IPS DF 4.7 (cell line): ENCODE measurements at regions not wholly inside any gene's neighbourhood (a gene's known extent, or its start where the extent isn't known, plus 50 kb on each side); places are given as distances from the start of the nearest gene placed in this dataset.
"Not testable (repeated sequence)": the region's sequence is repeated elsewhere in the genome, so short reads cannot be mapped to it uniquely, and the experiment has no call there.

Experiments used
- DNase-seq: peaks from one replicate; pipeline ENCODE4 v3.0.0-alpha.2; 2013; ENCODE audit warnings: low spot score; ENCODE audit errors: extremely low read depth

DNA sequence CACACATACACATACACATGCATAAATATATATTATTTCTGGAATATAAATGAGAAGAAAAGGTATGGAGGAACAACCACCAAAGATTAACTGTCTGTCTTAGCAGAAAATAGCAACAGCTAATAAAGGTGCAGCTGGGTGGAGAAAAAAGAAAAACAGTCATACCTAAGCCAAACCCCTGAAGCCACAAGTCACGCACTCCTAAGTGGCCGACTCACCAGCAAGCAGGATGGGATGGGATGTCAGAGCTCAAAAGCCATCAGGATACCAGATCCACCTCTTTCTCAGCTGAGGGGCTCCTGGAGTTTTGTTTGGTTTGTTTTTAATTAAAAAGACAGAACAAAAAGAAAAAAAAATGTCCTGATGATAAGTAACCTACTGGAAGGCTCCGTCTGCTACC, 64.7 kb upstream of the HIVEP3 start:
- no peak for DNase-seq

DNA sequence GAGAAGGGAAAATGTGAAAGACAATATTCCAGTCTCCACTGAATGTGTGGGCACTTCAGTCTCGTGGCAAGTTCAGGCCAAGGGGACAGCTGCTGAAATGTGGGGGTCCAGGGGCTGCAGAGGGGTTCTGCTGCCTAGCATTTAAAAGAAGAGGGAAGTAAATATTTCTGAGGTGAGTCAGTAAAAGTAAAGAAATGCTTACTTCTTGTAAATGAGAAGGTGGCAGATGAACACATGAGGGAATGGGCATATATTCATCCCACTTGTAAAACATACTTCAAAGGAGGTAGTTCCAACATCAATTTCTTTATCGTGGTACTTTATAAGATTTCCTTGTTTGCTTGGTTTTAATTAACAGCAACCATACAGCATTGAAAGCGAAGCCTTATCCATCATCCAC, 63.1 kb upstream of the HIVEP3 start:
- DNase-seq = no peak

DNA sequence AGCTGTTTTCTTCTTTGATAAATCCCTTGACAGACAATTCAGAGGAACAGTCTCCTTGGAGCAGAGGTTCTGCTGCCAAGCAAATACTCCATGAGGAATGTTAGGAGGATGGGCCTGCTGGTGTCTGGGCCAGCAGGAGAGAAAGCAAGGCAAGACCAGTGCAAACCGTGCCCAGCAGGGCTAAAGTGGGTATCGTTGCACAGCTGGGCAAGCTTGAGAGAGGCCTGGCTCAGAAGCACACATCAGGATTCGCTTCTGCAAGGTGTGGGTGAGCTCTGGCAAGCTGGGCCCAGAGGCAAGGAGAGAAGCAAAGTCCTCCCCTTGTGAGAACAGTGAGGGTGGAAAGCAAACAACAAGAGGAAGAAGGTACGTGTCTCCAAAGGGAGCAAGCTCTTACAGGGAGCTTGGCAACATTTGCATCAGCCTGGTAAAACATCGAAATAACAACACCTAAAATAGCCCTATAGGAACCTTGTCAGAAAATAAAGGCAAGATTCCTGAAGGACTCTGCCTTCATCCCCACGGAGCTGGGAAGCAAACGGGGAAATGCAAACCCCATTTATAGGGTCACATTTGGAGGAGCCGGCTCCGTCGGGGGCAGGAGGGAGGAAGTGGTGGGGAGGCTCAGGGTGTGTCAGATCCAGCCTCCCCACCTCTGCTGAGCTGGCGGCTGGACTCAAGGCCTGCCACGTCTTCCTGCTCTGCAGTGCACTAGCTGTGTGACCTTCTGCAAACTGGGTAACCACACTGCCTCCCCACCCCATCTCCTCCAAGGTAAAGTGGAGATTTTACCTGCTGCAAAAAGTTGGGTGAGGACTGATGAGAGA, 62.3 kb upstream of the HIVEP3 start:
- DNase-seq = no peak

DNA sequence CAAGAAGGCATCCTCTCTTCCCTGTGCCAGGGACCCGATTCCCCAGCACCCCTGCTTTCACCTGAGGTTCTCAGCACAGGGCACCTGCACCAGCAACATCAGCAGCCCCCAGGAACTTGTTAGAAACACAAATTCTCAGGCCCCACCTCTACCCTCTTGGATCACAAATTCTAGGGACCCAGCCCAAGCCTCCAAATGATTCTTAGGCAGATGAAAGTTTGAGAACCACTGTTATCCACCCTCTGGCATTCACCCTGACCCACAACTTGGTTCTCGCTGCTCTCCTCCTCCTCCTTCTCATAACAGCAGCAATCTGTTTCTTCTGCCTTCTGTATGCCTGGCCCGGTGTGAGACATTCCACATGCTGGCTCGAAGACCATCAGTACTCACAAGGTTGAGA, 60.3 kb upstream of the HIVEP3 start:
- DNase-seq = no peak

DNA sequence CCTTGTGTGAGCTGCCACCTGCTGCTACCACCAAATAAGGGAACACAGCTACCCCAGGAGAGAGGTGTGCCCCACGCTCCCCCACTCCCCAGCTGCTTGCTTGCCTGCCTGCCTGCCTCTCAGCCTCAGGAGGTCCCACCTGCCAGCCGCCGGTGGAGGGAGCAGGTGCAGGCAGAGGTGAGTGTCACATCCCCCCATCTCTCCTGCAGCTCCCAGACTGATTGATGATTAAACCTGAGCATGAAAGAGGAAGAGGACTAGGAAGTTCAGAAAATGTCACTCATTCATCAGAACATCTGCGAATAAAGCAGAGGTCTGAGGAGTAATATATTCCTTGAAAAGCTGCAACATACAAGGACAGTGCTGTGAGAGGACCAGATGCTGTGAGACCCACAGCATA, 58.6 kb upstream of the HIVEP3 start:
- no peak for DNase-seq

DNA sequence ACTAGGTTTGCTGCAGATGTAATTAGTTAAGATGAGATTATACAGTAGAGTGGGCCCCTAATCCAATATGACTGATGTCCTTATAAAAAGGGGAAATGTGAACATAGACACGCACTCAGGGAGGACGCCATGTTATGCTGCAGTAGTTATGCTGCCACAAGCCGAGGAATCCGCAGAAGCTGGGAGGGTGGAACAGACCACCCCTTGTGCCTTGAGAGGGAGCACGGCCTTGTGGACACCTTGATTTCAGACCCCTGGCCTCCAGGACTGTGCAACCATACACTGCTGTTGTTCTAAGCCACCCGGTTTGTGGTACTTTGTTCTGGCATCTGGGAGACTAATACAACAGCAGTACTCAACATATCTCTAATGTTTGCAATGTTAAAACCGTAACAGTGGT, 57.9 kb upstream of the HIVEP3 start:
- DNase-seq = no peak

DNA sequence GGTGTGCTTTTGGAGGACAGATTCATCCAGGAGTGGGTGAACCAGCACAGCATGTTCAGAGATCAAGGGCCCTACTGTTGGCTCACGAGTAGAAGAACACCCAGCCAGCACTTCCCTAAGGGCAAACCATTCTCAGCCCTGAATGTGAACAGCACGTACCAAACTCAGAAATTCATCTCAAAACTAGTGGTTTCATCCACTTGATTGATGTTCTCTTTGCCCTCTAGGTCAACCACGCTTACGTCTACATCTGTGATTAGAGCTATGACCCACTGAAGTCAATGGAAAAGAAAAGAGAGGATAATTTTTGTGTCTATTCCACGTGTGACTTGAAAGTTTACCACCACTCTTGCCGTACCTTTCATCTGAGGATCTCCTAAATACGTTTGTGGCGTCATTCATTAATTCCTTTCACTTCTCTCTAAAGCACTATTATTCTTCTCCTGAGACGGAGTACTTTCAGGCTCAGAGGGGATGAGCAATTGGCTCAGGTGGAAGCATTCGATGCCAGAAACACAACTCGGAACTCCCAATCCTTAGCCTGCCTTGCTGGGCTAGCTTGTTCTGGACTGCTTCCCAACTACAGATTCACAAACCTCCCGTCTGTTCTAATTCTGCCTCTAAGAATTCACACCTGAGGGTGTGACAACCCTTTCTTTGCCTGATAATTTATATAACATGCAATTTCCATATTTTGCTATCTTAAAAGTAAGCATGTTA, 57.3 kb upstream of the HIVEP3 start:
- no peak for DNase-seq

DNA sequence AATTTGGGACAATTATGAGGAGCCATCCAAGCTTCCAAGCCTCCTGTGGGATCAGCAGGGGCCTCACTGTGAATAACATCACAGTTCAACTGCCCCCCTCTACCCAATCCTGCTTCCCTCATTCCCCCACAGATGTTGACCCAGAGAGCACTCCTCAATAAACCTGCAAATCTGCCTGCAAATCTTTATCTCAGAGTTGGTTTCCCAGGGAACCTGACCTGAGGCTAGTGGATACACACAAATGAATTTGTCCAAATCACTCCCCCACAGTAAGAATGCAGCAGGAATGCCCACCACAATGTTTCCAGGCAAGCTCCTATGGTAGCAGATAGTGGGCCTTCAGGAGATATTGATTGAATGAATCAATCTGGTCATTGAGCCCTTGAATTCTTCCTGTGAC, 56.4 kb upstream of the HIVEP3 start:
- no peak for DNase-seq

DNA sequence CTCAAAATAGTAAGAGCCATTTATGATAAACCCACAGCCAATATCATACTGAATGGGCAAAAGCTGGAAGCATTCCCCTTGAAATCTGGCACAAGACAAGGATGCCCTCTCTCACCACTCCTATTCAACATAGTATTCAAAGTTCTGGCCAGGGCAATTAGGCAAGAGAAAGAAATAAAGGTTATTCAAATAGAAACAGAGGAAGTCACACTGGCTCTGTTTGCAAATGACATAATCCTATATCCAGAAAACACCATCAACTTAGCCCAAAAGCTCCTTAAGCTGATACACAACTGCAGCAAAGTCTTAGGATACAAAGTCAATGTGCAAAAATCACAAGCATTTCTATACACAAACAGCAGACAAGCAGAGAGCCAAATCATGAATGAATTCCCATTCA, 49.8 kb upstream of the HIVEP3 start:
- not testable (repeated sequence) for DNase-seq
